Posterior cingulate gyrus (tissue), 11 donors: ENCODE measurements at regions not wholly inside any gene's neighbourhood (a gene's known extent, or its start where the extent isn't known, plus 50 kb on each side); places are given as distances from the start of the nearest gene placed in this dataset.

Experiments
- DNase-seq, 10 donors: peaks; one replicate each; pipeline versions ENCODE4 v3.0.0 to v3.0.0-alpha.2; 2020 to 2021; ENCODE audit warnings: mixed read lengths in 3 of 10
- intact Hi-C: fragments of 100-400 bp; cut with DNase I; formaldehyde crosslinking; loops from one replicate; pipeline ENCODE4 v1.15.1; 2023

GRCh38 chr13:62327367-62327766 is 911.7 kb upstream of the PCDH20 start:
- no peak for DNase-seq
- intact Hi-C loops = no loop called here

- DNase-seq = no peak
- intact Hi-C loops = no loop called here
Observed at GRCh38 chr13:62324842-62325241, 909.2 kb upstream of the PCDH20 start.

- no peak for DNase-seq
- intact Hi-C loops = no loop called here
Observed at GRCh38 chr13:62321895-62322294, 906.2 kb upstream of the PCDH20 start.

- intact Hi-C loops = no loop called here
- DNase-seq = no peak
Observed at GRCh38 chr13:62321139-62321538, 905.5 kb upstream of the PCDH20 start.

GRCh38 chr13:62320129-62321108 is 904.8 kb upstream of the PCDH20 start:
- intact Hi-C loops = no loop called here
- DNase-seq = no peak

- intact Hi-C loops = no loop called here
- DNase-seq = no peak
Observed at GRCh38 chr13:62309904-62310303, 894.3 kb upstream of the PCDH20 start.

GRCh38 chr13:62305756-62306155 is 890.1 kb upstream of the PCDH20 start:
- intact Hi-C loops = no loop called here
- no peak for DNase-seq

GRCh38 chr13:62302341-62302740 is 886.7 kb upstream of the PCDH20 start:
- intact Hi-C loops = no loop called here
- DNase-seq = no peak

GRCh38 chr13:62299988-62300387 is 884.3 kb upstream of the PCDH20 start:
- intact Hi-C loops = no loop called here
- DNase-seq = no peak

GRCh38 chr13:62296812-62297211 is 881.2 kb upstream of the PCDH20 start:
- DNase-seq = no peak
- intact Hi-C loops = no loop called here

GRCh38 chr13:62294244-62294643 is 878.6 kb upstream of the PCDH20 start:
- no peak for DNase-seq
- intact Hi-C loops = no loop called here

GRCh38 chr13:62292714-62293480 is 877.2 kb upstream of the PCDH20 start:
- intact Hi-C loops = no loop called here

GRCh38 chr13:62290542-62290941 is 874.9 kb upstream of the PCDH20 start:
- DNase-seq = no peak
- intact Hi-C loops = no loop called here

More at GRCh38 chr13:62292714-62293480, 877.2 kb upstream of the PCDH20 start:
- DNase-seq = no peak

GRCh38 chr13:62287764-62288163 is 872.1 kb upstream of the PCDH20 start:
- intact Hi-C loops = no loop called here
- no peak for DNase-seq

- no peak for DNase-seq
- intact Hi-C loops = no loop called here
Observed at GRCh38 chr13:62280590-62280989, 864.9 kb upstream of the PCDH20 start.

GRCh38 chr13:62278271-62278670 is 862.6 kb upstream of the PCDH20 start:
- intact Hi-C loops = no loop called here
- DNase-seq = no peak

GRCh38 chr13:62251734-62252133 is 836.1 kb upstream of the PCDH20 start:
- DNase-seq = no peak
- intact Hi-C loops = no loop called here

GRCh38 chr13:62250501-62251201 is 835.0 kb upstream of the PCDH20 start:
- no peak for DNase-seq
- intact Hi-C loops = no loop called here

- no peak for DNase-seq
- intact Hi-C loops = no loop called here
Observed at GRCh38 chr13:62246581-62246980, 830.9 kb upstream of the PCDH20 start.

- intact Hi-C loops = no loop called here
- no peak for DNase-seq
Observed at GRCh38 chr13:62243106-62243505, 827.5 kb upstream of the PCDH20 start.
